ENCODE measurements at regions not wholly inside any gene's neighbourhood (a gene's known extent, or its start where the extent isn't known, plus 50 kb on each side); places are given as distances from the start of the nearest gene placed in this dataset.
"Not testable (repeated sequence)": the region's sequence is repeated elsewhere in the genome, so short reads cannot be mapped to it uniquely, and the experiment has no call there.

- DNase-seq; H3K36me3 ChIP-seq (replicated peaks in 1 of 2; ENCODE audit: control extremely low read depth in 1 of 2, control insufficient read depth in 1 of 2, extremely low read depth in 1 of 2, insufficient read depth in 2 of 2, low read length in 1 of 2); intact Hi-C loops (cut with micrococcal nuclease); H3K27ac ChIP-seq (ENCODE audit: low read length in 2 of 2); H3K4me2 ChIP-seq (replicated peaks; ENCODE audit: low read depth, low read length, poor library complexity, severe bottlenecking); H3K9me3 Mint-ChIP-seq (ENCODE audit: insufficient read depth); H3K9ac ChIP-seq (ENCODE audit: low read length); H4K20me1 ChIP-seq (ENCODE audit: control insufficient read depth, insufficient read depth, low read length, poor library complexity, severe bottlenecking); H3K9me3 ChIP-seq (ENCODE audit: control extremely low read depth in 1 of 3, control insufficient read depth in 2 of 3, insufficient read depth in 1 of 3, low read length in 2 of 3); H2AFZ ChIP-seq (ENCODE audit: insufficient read depth, low read depth, low read length, poor library complexity, severe bottlenecking); H3K27me3 Mint-ChIP-seq; ATAC-seq (ENCODE audit: low read depth); H3K4me1 Mint-ChIP-seq; H3K27ac Mint-ChIP-seq; H3K4me3 Mint-ChIP-seq; CTCF ChIA-PET; H3K4me1 ChIP-seq (ENCODE audit: control insufficient read depth in 2 of 2, insufficient read depth in 2 of 2, low read length in 2 of 2); H3K79me2 ChIP-seq (ENCODE audit: control insufficient read depth, insufficient read depth, low read length); H3K4me3 ChIP-seq (ENCODE audit: control extremely low read depth in 1 of 5, extremely low read depth in 1 of 5, insufficient read depth in 1 of 5, low read depth in 2 of 5, low read length in 4 of 5); H3K27me3 ChIP-seq (replicated peaks in 1 of 4; ENCODE audit: control extremely low read depth in 1 of 4, control insufficient read depth in 3 of 4, insufficient read depth in 4 of 4, low read length in 3 of 4); POLR2A ChIA-PET: not testable (repeated sequence)
- WGBS (ENCODE audit: insufficient coverage): 88% methylated on average over 6 of the region's 20 CpGs
Measured at GRCh38 chr15:20204177-20204866, 337.3 kb downstream of the GOLGA6L6 start.

GRCh38 chr15:20203649-20204150 lies 337.9 kb downstream of the GOLGA6L6 start:
- H3K4me2 ChIP-seq (replicated peaks; ENCODE audit: low read depth, low read length, poor library complexity, severe bottlenecking); POLR2A ChIA-PET; H3K4me3 Mint-ChIP-seq; intact Hi-C loops (cut with micrococcal nuclease); ATAC-seq (ENCODE audit: low read depth); H3K4me1 Mint-ChIP-seq; H3K27ac Mint-ChIP-seq; H3K9me3 ChIP-seq (ENCODE audit: control extremely low read depth in 1 of 3, control insufficient read depth in 2 of 3, insufficient read depth in 1 of 3, low read length in 2 of 3); H3K79me2 ChIP-seq (ENCODE audit: control insufficient read depth, insufficient read depth, low read length); H3K27me3 Mint-ChIP-seq; H4K20me1 ChIP-seq (ENCODE audit: control insufficient read depth, insufficient read depth, low read length, poor library complexity, severe bottlenecking); H3K4me1 ChIP-seq (ENCODE audit: control insufficient read depth in 2 of 2, insufficient read depth in 2 of 2, low read length in 2 of 2); H3K27me3 ChIP-seq (replicated peaks in 1 of 4; ENCODE audit: control extremely low read depth in 1 of 4, control insufficient read depth in 3 of 4, insufficient read depth in 4 of 4, low read length in 3 of 4); H3K36me3 ChIP-seq (replicated peaks in 1 of 2; ENCODE audit: control extremely low read depth in 1 of 2, control insufficient read depth in 1 of 2, extremely low read depth in 1 of 2, insufficient read depth in 2 of 2, low read length in 1 of 2); H3K9ac ChIP-seq (ENCODE audit: low read length); CTCF ChIA-PET; H2AFZ ChIP-seq (ENCODE audit: insufficient read depth, low read depth, low read length, poor library complexity, severe bottlenecking); H3K9me3 Mint-ChIP-seq (ENCODE audit: insufficient read depth); H3K4me3 ChIP-seq (ENCODE audit: control extremely low read depth in 1 of 5, extremely low read depth in 1 of 5, insufficient read depth in 1 of 5, low read depth in 2 of 5, low read length in 4 of 5); H3K27ac ChIP-seq (ENCODE audit: low read length in 2 of 2); DNase-seq: not testable (repeated sequence)
- WGBS (ENCODE audit: insufficient coverage): 94% methylated on average over 19 of the region's 29 CpGs
